ENCODE measurements at regions not wholly inside any gene's neighbourhood (a gene's known extent, or its start where the extent isn't known, plus 50 kb on each side); places are given as distances from the start of the nearest gene placed in this dataset.

DNA sequence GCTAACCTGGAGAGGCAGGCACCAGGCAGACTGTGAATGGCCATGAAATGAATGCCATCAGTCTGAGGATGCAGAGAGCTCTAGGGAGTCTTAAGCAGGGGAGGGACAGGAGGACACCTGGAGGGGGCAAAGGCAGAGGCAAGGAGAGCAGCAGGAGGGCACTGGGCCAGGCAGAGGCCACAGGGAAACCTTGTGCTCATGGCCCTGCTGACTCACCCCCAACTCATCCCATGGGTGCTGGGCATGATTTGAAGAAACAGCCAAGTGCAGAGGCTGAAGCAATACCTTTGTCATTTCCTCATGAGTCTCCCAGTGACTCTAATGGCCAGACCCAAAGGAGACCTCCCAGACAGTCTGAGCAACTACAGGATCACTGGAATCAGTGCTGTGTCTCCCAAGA is 141.4 kb downstream of the TMEM132E start:
- intact Hi-C loops (cut with DNase I, micrococcal nuclease): no loop called here
- ATAC-seq: no peak
- DNase-seq: no peak

DNA sequence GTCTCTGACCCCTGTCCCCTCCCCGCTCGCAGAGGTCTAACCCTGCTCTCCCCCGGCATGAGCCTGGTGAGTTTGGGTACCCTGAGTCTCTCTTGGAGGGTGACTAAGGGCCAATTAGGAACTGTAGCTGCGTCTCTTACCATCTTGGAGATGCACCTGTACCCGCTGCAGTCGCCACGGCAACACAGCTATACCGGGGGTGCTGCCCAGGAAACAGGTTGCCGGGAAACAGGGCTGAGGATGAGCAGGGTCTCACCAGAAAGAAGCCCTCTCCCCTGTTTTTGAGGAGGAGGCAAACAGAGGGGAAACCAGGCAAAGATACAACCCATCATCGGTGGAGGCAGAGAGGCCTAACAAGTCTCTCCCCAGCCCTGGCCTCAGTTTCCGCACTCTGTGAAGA is 140.2 kb downstream of the TMEM132E start:
- no peak for DNase-seq
- intact Hi-C loops (cut with DNase I, micrococcal nuclease): no loop called here
- no peak for ATAC-seq

DNA sequence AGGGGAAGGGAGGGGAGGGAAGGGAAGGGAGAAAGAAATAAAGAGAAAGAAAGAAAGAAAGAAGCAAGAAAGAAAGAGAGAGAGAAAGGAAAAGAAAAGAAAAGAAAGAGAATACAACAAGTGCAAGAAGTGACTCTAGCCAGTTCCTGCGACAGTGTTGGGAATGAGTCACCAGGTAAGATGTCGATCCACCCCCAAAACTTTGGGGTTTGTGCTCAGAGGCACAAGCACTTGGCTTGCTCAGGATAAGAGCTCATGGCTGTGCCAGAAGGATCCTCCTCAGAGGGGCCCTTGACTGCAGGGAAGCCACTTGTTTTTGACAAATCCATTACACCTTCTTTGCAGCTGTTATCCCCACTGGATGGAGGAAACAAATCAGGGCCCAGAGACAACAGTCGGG is 137.7 kb downstream of the TMEM132E start:
- ATAC-seq: no peak
- DNase-seq: no peak

DNA sequence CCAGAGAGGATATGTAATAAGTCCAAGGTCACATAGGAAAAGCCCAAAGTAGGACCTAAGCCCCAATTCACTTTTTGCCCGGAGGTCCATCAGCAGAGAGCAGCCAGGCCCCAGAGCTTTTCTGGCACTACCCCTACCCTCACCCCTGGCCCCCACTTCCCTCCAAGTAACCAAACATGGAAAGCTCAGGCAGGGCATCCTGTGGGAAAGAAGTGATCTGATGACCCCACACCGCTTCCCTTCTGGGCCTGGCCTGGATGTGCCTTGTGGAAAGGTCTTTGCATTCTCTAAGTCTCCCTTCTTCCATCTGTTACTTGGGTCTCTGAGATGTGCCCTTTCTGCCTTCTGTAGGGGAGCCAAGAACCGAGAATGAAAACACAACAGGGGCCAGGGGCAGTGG is 136.9 kb downstream of the TMEM132E start:
- DNase-seq: no peak
- ATAC-seq: no peak
- intact Hi-C loops (cut with DNase I, micrococcal nuclease): no loop called here

More for the DNA sequence above, 137.7 kb downstream of the TMEM132E start:
- intact Hi-C loops (cut with DNase I, micrococcal nuclease): no loop called here

DNA sequence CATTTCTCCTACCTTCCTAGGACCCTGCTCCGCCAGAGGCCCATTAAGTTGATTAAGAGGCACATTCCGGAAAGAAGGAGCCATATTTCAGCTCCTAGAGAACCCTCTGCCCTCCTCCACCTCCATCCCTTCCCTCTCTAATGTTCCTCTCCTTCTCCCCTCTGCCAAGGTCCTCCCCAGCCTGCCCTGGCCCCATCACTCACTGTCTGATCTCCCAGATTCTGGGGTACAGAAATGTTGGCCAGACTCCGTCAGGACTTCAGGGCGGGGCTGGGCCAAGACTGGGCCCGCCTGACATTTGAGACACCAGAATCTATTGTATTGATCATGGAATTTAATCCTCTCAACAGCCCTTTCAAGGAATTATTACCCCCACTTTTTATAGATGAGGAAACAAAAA is 136.1 kb downstream of the TMEM132E start:
- no peak for ATAC-seq
- intact Hi-C loops (cut with DNase I, micrococcal nuclease): no loop called here
- no peak for DNase-seq

DNA sequence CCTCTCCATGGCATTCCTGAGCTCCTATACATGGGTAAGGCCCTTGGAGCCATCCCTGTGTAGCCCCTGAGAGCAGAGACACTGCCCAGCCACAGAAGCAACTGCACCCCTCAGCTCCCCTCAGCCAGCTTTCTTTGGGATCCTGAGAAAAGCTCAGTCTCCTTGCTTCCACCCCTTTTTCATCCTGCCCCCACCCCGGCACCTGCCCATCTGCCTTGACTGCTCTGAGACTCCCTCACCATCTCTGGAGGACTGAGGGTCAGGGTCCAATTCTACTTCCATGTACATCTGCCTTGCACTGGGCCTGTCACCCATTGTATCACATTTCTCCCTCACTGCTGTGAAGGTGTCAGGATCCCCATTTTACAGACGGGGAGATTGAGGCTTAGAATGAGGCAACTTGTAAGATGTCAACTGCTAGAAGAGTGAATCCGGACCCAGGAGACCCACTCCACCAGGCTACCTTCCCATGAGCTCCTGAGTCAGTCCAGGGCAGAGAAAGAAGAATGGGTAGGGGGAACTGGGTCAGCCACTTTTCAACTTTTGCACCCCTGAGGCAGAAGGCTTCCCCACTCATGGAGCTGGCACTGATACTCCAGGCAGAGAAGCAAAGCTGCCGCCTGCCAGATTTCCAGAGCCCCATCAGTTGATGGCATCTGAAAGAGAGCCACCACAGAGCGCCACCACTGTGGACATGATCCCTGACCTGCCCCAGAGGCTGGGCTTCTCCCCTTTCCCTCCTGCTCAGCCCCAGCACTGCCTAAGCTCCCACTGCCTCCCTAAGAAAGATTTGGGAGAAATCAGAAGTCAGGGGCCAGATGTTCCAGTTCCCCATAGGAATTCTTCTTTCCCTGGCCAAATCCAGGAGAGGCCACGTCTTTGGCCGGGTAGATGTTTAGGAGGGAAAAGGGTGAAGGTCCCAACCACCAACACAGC is 135.4 kb downstream of the TMEM132E start:
- intact Hi-C loops (cut with DNase I, micrococcal nuclease): no loop called here
- DNase-seq: no peak
- no peak for ATAC-seq

DNA sequence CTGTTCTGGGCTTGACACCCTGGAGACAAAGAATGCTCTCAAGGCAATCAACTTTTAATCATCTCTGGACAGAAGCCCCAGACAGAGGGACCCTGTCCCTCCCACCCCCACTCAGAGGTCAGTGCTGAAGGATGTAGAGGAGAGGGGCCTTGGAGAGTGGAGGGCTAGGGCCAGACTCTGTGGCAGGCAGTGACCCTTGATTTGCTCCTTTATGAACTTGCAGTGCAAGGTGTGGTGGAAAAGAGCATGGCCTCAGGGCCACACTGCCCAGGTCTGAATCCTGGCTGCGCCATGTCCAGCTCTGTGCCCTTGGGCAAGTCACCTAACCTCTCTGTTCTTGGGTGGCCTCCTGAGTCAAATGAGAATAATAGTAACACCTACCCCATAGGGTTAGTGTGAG is 134.3 kb downstream of the TMEM132E start:
- ATAC-seq (no peak), DNase-seq (no peak)
- intact Hi-C loops (cut with DNase I, micrococcal nuclease): no loop called here

DNA sequence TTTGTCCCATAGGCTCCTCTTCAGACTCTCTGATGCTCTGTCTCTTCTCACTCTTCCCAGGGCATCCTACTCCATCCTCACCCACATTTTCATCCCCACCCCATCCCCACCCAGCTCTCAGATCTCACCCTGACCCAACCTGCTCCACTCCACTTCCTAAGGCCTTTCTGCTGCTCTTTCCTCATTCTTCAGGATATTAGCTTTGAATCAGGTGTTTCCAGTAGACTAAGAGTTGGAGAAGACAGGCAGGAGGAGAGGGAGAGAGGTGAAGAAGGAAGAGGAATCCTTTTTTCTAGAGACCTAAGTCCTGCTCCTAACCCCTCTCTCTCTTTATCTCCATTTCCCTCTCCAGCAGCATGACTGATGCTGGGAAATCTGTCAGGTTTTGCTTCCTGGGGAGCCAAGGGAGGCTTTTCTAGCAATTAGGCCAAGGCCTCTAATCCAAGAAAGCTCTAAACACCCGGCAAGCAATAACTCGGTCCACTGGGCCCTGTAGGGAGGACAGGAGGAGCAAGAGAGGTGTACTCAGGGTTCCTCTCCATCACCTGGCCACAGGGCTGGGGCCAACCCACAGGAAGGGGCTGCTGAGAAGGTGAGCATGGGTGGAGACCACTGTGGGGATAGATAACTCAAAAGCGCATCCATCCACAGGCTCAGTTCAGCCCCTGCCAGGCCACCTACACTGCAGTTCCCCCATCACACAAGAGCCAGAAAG is 133.3 kb downstream of the TMEM132E start:
- intact Hi-C loops (cut with DNase I, micrococcal nuclease): no loop called here
- DNase-seq (no peak), ATAC-seq (no peak)

DNA sequence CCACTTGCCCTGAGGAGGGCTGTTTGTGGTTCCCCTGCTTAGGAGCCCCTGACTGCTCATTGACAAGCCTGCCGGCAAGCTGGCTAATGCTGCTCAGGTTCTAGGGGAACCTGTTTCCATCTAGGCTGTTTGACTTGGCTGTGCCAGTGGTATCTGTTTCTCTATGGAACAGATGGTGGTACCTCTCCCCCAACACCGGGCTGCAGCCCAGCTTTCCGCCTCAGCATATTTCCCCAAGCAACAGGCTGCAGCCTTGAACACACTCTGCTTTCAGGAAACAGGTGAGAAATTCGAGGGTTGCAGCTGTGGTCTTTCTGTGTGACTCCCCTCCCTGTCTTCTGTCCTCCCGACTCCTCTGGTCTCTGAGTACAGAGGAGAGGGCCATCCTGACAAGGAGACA is 132.3 kb downstream of the TMEM132E start:
- intact Hi-C loops (cut with DNase I, micrococcal nuclease): no loop called here
- ATAC-seq (no peak), DNase-seq (no peak)

DNA sequence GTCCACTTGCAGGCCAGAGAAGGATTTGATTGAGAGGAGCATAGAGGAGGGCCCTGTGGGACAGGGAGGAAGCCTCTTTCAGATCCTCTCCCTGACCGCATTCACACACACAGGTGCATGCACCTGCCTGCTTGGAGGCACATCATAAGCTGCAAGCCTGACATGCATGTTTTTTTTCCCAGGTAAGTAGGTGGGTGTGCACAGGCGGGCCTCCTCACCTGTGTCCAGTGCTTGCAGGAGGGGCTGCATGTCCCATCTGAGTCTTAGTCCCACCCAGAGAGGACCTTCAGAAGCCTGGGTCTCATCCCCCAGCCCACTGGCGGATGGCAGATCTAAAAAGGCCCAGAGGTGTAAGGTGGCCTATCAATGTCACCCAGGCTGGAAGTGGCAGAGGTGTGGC is 130.8 kb downstream of the TMEM132E start:
- ATAC-seq (no peak), DNase-seq (no peak)
- intact Hi-C loops (cut with DNase I, micrococcal nuclease): no loop called here

DNA sequence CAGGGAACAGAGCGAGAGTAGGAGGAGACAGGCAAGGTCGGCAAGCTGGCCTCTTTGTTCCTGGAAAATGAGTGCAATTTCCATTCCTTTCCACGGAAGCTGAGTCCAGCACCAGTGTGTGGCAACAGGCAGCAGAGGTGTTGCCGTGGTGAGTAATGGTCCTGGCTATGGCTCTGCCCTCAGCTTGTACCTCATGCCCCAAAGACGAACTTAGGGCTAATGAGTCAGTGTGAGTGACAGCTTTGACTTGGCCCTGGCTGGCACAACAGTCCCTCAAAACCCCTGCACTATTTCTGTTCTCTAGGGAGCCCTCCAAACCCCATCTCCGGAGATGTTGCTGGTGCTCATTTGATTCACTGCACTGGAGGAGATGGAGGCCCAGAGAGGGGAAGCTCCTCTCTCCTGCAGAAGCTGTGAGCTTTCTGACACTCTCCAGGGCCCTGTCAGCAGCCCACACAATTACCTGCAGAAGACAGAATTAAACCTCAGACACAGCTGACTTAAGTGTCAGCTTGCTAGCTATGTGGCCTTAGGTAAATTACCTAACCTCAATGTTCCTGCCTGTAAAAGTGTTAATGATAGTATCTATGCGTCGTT is 129.9 kb downstream of the TMEM132E start:
- intact Hi-C loops (cut with DNase I, micrococcal nuclease): no loop called here
- DNase-seq (no peak), ATAC-seq (no peak)

DNA sequence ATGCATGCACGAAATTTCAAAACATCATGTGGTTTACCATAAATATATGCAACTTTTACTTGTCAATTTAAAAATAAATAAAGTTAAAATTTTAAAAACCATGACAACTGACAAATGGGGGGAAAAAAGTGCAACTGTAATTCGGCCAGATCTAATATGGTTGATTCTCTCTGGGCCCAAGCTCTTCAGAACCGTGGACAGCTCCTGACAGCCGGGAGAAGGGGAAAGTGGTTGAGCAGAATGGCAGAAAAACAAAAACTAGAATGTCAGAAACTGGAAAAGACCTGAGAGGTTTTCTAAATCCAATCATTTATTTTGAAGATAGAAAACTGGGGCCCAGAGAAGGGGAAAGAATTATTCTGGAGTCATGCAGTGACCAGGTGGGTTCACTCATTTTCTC is 126.6 kb downstream of the TMEM132E start:
- DNase-seq (peak in 1 of 2 donors; percentile 7), ATAC-seq (no peak)
- intact Hi-C loops (cut with DNase I, micrococcal nuclease): no loop called here

DNA sequence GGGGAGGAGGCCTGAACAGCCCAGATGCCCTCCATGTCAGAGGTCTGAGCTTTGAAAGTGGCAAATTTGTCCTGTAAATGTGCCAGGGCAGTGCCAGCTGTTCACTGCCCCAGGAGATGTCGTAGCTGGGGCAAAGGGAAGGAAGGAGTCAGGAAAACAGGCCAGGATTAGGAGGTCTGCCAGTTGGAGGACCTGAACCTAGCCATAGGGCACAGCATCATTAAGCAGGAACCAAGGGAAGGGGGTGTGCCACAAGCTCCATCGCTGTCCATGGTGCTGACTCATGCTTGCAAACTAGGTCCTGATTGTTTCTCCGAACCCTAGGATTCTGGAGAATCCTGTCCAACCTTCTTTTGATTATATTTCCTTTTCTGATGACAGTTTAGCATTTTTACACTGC is 124.2 kb downstream of the TMEM132E start:
- DNase-seq: peak in 1 of 2 donors; percentile 57
- ATAC-seq: no peak
- intact Hi-C loops (cut with DNase I, micrococcal nuclease): no loop called here

DNA sequence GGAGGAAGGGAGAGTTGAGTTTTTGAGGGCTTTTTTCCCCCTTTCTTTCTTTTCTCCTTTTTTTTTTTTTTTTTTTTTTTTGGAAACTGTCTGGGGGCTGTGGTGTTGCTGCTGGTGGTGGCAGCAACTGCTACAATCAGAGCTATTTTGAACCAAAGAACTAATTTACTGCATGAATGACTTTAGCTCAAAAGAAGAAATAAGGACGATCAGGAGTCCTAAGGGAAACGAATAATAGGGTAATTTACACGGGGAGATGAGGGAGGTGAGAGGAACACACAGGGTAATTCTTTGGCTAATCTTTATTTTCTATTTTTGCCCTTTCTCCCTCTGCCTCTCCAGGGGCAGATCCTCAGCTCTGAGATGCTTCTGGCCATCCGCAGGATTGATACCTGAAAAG is 119.8 kb downstream of the TMEM132E start:
- DNase-seq (no peak), ATAC-seq (no peak)
- intact Hi-C loops (cut with DNase I, micrococcal nuclease): no loop called here

DNA sequence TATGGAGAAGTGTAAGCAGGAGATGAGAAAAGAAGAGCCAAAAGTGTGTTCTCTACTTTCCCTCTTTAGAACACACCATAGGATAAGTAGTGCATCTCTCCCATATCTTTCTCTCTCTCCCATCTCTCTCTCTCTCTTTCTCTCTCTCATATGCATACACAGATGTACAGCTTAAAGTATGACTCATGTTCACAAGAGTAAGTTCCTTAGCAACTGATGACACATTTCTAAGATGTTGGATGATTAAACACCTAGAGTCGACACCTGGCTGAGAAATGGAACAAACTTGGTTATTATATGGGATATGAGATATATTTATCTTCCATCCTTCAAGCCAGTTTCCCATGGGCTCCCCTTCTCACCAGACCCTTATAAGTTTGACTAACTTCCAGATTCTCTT is 113.5 kb downstream of the TMEM132E start:
- DNase-seq (no peak), ATAC-seq (no peak)
- intact Hi-C loops (cut with DNase I, micrococcal nuclease): no loop called here

Measured in left colon (tissue), 2 donors.